Kidney tubule cell (primary cell): ENCODE measurements at regions not wholly inside any gene's neighbourhood (a gene's known extent, or its start where the extent isn't known, plus 50 kb on each side); places are given as distances from the start of the nearest gene placed in this dataset.
A peak's percentile ranks its signal among the peaks of the same experiment; 100 is the strongest.
"Not testable (repeated sequence)": the region's sequence is repeated elsewhere in the genome, so short reads cannot be mapped to it uniquely, and the experiment has no call there.

Source experiments
- DNase-seq: peaks from one replicate; pipeline ENCODE4 v3.0.0-alpha.2; 2018; ENCODE audit warnings: low spot score

GRCh38 chr9:1918108-1918507, 97.0 kb upstream of the SMARCA2 start:
- no peak for DNase-seq

- DNase-seq = no peak
These were observed 96.5 kb upstream of the SMARCA2 start for GRCh38 chr9:1918622-1919021.

DNA sequence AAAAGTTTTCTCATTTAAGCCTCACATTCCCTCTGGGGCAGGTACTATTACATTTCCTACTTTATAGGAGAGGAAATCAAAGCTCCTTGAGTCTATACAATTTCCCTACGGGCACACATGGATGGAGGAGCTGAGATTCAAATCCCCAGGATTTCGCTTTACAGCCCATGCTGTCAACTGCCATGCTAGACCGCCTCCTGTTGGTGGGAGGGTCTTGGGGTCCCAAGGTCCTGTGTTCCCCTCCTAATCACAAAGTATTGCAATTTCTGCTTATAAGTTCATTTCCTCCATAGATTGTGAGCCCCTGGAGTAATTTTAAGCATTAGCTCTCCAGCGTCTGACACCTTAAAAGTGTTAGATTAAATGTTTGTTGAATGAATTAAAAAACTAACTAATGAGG, 95.9 kb upstream of the SMARCA2 start:
- DNase-seq = no peak

GRCh38 chr9:1920386-1920785, 94.8 kb upstream of the SMARCA2 start:
- DNase-seq = no peak

GRCh38 chr9:1922026-1922425, 93.1 kb upstream of the SMARCA2 start:
- no peak for DNase-seq

DNA sequence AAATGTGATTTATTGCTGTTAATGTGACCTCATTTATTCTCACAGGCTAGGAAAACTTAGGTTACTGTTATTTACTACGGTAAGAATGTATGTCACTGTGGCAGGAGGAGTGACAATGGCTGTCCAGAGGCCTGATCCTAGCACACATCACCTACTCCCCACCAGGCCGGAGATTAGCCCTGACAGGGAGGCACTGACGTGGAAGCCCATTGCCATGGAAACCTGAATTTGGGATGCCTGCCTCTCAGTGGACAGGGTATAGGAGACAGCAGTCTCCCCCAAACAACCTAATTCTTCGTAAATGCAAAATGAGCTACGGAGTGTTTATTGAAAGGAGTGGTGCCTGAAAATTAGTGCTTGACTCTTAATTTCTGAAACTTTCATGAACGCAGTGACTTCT, 87.6 kb upstream of the SMARCA2 start:
- DNase-seq = no peak

DNA sequence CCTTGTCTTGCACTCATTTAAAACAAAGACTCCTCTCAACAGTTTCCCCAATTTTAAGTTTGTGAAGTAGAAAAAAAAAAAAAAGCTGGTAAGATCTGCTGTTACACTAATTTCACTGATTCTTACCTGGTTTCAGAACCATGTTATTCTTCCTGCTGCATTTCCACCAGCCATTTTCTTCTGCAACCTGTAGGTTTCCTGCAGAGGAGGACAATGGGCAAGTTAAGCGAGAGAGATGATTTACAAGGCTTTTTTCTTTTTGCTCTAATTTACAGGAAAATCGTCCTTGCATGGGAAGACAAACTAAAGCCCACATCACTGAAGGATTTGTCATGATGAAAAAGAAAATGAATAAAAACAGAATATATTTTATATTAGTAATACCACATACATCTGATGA, 86.0 kb upstream of the SMARCA2 start:
- no peak for DNase-seq

- no peak for DNase-seq
These were observed 85.4 kb upstream of the SMARCA2 start for GRCh38 chr9:1929722-1930244.

DNA sequence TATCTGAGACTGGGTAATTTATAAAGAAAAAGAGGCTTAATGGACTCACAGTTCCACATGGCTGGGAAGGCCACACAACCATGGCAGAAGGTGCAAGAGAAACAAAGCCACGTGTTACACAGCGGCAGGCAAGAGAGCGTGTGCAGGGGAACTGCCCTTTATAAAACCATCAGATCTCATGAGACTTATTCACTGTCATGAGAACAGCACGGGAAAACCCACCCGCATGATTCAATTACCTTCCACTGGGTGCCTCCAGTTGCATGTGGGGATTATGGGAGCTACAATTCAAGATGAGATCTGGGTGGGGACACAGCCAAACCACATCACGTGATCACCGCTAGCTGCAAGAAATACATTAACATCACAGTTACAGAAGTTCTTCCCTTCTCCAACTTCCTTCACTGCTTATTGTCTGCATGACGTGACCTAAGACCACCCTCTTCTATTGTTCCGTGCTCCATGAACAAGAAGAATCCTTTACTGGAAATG, 84.9 kb upstream of the SMARCA2 start:
- not testable (repeated sequence) for DNase-seq

DNA sequence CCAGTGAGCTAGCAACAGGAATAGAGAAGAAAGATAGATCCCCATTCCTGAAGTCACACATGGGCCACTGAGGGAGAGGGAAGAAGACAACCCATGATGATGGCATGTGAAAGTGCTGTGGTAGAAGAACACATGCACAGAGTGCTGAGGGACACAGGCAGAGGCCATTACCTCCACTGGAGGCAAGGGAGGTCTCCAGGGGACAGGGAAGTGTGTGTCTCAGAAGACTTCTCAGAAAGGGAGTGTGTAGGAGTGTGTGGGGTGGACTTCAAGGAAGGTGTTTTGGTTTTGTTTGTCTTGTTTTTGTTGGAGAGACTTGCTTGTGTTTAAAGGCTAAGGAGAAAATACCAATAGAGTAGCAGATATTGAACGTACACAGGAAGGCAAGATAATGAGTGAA, 77.0 kb upstream of the SMARCA2 start:
- no peak for DNase-seq

DNA sequence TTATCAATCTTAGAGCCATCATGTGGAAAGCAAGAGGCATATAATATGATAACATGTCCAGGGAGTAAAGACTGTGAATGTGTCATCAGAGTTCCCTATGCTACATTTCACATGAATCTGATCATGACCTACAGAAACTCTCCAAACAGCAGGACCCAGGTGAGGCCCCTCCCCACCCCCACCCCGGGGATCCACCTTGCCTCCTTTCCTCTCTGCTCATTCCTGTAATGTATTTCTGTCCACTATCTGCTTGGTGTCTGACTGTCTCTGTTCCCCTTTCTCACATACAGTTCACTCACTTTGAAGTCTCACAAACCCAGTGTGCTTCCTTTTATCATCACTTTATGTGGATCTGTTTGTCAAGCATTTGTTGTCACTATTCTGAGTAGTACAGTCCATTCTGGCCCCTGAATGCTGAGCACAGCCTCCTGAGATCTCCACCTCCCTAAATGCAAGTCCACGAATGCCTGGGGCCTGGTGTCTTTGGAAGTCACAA, 76.4 kb upstream of the SMARCA2 start:
- no peak for DNase-seq

GRCh38 chr9:1939466-1939865, 75.7 kb upstream of the SMARCA2 start:
- no peak for DNase-seq

DNA sequence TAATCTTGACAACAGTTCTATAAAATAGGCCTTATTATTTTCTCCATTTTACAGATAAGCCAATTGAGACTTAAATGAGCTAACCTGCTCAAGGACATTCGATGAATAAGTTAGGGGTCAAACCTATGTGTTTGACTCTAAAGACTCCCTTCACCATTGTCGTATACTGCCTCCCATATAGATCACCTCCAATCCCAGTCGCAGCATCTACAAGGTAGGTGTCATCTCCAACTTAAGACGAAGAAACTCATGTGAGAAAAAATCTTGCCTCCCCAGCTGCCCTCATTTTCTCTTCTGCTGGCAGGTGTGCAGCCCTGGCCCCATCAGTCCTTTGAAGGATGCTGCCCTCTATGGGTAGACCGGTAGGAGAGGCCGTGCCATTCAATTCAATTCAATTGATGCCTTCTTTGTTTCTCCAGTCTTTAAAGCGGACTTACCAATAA, 75.2 kb upstream of the SMARCA2 start:
- peak; percentile 46 for DNase-seq

GRCh38 chr9:1941989-1942388, 73.2 kb upstream of the SMARCA2 start:
- no peak for DNase-seq

DNA sequence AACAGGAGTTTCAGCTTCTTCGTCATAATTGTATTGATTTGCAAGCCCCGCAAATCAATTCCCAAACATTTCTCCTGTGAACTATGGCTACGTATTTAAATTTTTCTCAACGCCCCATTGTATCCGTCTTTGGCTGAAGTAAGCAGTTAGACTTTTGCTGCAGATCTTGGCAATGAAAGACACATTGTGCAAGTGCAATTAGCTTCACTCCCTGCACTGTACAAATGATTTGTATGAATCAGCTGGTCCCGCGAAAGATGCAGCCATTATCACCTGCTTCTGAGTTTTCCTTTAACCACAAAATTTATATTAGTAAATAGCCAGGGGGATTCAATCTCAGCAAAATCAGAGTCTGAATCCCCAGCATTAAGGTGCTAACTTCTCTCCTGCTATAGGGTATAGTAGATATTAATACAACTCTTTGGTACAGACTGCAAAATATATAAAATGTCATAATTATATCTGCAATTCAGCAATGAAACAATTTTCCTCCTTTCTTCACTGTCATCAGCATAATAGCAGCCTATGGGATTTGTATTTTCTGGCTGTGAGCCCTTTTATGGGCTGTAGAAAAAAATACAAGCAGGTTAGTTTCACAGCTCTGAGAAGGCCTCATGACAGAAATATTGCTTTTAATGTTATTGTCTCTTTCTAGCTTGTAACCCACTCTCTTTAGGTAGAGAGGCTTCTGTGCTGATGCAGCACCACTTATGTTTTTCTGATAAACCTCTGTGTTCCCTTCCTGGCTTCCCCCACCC, 68.4 kb upstream of the SMARCA2 start:
- no peak for DNase-seq

DNA sequence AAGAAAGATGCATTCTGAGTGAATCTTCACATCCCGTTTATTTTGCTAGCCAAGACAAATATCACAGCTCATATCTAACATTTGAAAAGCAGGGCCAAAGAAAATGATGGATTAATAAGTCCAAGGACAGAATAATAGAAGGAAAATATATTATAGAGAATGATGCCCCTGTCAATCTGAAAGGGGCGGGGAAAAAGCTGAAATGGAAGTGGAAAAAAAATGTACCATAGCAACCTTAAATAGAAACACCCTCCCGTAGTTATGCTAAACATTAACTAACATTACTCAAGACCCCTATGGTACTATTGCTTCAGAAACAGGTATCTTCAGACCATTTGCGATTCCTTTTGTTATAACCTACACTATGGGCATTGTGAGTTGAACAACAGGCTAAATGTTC, 67.7 kb upstream of the SMARCA2 start:
- no peak for DNase-seq

GRCh38 chr9:1948541-1948940, 66.6 kb upstream of the SMARCA2 start:
- no peak for DNase-seq

DNA sequence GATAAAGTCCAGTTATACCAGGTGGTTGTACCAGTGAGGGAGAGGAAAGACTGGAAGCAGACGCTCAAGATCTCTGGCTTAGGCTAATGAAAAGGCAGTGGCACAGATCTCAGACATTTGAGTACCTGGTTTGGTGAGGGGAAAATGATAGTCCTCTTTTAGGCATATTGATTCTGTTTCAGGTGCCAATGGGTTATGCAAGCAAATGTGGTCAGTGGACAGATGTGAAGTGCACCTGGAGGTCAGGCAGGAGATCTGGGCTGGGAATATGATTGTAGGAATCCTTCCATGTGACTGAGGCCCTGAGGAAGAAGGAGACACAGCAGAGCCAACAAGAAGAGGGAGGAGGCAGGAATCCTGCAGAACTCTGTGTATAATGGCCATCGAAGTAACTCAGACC, 63.7 kb upstream of the SMARCA2 start:
- no peak for DNase-seq

GRCh38 chr9:1952001-1952400, 63.1 kb upstream of the SMARCA2 start:
- DNase-seq = no peak

DNA sequence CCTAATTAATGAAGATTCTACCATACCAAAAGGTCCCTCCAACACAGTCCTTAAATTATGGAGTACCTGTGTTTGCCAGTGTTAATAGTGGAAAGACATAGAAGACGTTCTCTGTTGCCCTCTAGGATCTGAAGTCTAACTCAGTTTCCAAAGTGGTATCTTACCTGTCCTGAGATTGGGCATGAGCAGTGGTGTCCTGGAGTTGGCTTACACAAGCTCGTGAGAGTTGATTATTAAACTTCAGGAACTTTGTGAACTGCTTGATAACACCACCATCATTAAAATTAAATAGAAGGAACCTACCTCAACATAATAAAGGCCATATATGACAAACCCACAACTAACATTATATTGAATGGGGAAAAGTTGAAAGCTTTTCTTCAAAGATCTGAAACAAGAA, 60.9 kb upstream of the SMARCA2 start:
- no peak for DNase-seq

DNA sequence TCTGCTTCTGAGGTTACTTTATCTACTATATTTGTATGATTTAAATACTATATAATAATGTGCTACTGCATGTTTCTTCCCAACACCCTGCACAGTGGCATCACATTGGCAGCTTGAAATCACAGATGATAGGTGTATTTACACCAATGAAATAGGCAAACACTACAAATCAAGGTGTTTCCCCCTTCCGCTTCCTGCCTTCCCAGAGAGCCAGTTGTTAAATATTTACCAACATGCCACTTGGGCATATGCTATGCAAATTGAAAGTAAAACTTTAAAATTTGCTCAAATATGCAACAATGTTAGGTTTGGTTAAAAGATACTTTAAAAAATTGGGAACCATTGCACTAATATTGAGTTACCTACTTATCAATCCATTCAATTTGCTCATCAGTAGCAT, 58.2 kb upstream of the SMARCA2 start:
- DNase-seq = no peak

DNA sequence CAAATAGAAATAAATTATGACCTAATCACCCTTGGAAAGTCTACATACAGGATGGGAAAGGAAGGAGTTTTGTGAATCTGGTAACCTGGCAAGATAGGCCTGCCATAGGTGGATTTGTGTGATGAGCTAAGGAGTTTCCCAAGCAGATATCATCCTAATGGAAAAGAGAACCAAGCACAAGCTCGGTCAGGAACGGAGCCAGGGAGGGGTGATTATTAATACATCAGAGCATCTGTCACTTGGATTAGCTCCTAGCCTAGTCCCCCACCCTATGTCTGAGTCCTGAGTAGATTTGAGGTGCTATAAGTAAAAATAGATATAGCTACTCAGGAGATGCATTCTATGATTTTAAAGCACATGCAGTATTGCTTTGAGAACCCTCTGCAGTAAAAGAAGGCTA, 57.3 kb upstream of the SMARCA2 start:
- no peak for DNase-seq

DNA sequence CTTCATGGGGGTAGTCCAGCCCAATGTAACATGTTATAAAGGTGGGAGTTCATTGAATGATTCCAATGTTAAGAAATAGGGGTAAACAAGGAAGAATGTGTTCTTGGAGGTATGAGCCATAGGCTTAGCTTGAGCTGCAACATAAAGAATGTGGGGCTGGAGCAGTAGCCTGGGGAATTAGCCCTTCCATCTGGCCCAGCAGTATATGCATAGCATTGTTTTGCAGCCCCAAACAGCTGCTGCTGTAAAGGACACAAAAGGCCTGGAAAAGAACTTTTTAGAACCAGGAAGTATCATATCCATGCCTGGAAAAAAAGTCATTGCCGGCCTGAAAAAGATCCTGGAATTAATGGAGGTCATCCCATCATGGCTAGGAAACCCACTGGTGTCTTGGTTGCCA, 55.8 kb upstream of the SMARCA2 start:
- no peak for DNase-seq
